HG02885 (cell line): ENCODE measurements at regions not wholly inside any gene's neighbourhood (a gene's known extent, or its start where the extent isn't known, plus 50 kb on each side); places are given as distances from the start of the nearest gene placed in this dataset.

Experiments used
- ATAC-seq: cut with Tn5 transposase; IDR thresholded peaks from one replicate; pipeline ENCODE4 v1.9.1; 2021; ENCODE audit warnings: mild to moderate bottlenecking; ENCODE audit not compliant: unreplicated experiment, poor library complexity

GRCh38 chr6:139632840-139633239 is 258.4 kb upstream of the CITED2 start:
- no peak for ATAC-seq

GRCh38 chr6:139628270-139628669 is 253.8 kb upstream of the CITED2 start:
- ATAC-seq: no peak

GRCh38 chr6:139627091-139627490 is 252.6 kb upstream of the CITED2 start:
- no peak for ATAC-seq

- no peak for ATAC-seq
Observed at GRCh38 chr6:139625998-139626975, 251.8 kb upstream of the CITED2 start.

- no peak for ATAC-seq
Observed at GRCh38 chr6:139625081-139625939, 250.9 kb upstream of the CITED2 start.

- no peak for ATAC-seq
Observed at GRCh38 chr6:139623372-139623771, 248.9 kb upstream of the CITED2 start.

- no peak for ATAC-seq
Observed at GRCh38 chr6:139613496-139613895, 239.0 kb upstream of the CITED2 start.

GRCh38 chr6:139612135-139612465 is 237.7 kb upstream of the CITED2 start:
- no peak for ATAC-seq

GRCh38 chr6:139611327-139612134 is 237.1 kb upstream of the CITED2 start:
- ATAC-seq: no peak

GRCh38 chr6:139608466-139609261 is 234.2 kb upstream of the CITED2 start:
- no peak for ATAC-seq

GRCh38 chr6:139605350-139605749 is 230.9 kb upstream of the CITED2 start:
- ATAC-seq: no peak

GRCh38 chr6:139603581-139603980 is 229.1 kb upstream of the CITED2 start:
- no peak for ATAC-seq

GRCh38 chr6:139602577-139602976 is 228.1 kb upstream of the CITED2 start:
- ATAC-seq: no peak

- ATAC-seq: peak; percentile 98
Observed at GRCh38 chr6:139600919-139601475, 226.5 kb upstream of the CITED2 start.

- ATAC-seq: peak; percentile 15
Observed at GRCh38 chr6:139600343-139600742, 225.9 kb upstream of the CITED2 start.

- ATAC-seq: no peak
Observed at GRCh38 chr6:139597771-139598755, 223.6 kb upstream of the CITED2 start.

- no peak for ATAC-seq
Observed at GRCh38 chr6:139597087-139597763, 222.8 kb upstream of the CITED2 start.

GRCh38 chr6:139595183-139595582 is 220.7 kb upstream of the CITED2 start:
- no peak for ATAC-seq
